OCI-LY7 (cell line): ENCODE measurements at regions not wholly inside any gene's neighbourhood (a gene's known extent, or its start where the extent isn't known, plus 50 kb on each side); places are given as distances from the start of the nearest gene placed in this dataset.
A peak's percentile ranks its signal among the peaks of the same experiment; 100 is the strongest.

Experiments used
- BruUV-seq: library from RNA; stranded (reverse); fragments of 400-500 nt; replicated peaks from 2 replicates; lab custom pipeline; 2021; lab: Mats Ljungman, UMichigan
- CTCF ChIA-PET: fragments of 300-600 bp; sonication (Branson Sonifier 250); formaldehyde crosslinking; loops from one replicate; lab custom pipeline; 2022; ENCODE audit warnings: antibody characterized with exemption; ENCODE audit not compliant: unreplicated experiment; lab: Charles Lee
- POLR2A ChIA-PET: fragments of 300-600 bp; sonication (Branson Sonifier 250); formaldehyde crosslinking; loops from one replicate; lab custom pipeline; 2022; ENCODE audit warnings: antibody characterized with exemption; lab: Charles Lee
- DNase-seq: peaks from one replicate; pipeline ENCODE4 v3.0.0-alpha.2; 2015; ENCODE audit warnings: low spot score
- H2AFZ ChIP-seq: fragments of 200-600 bp; sonication (generic), shearing (Covaris generic); 2 replicates; pipeline ENCODE4 v1.6.1; 2014; ENCODE audit warnings: mild to moderate bottlenecking, antibody characterized with exemption, low read length, moderate library complexity
- H3K27ac ChIP-seq: fragments of 200-600 bp; sonication (generic); 2 replicates; pipeline ENCODE4 v1.5.1; 2014; ENCODE audit warnings: mixed run types, low read depth, mild to moderate bottlenecking, moderate library complexity, low read length, inconsistent platforms; ENCODE audit not compliant: poor library complexity, severe bottlenecking
- H3K36me3 ChIP-seq: fragments of 200-600 bp; sonication (generic); 2 replicates; pipeline ENCODE4 v1.6.1; 2014; ENCODE audit warnings: mild to moderate bottlenecking, antibody characterized with exemption, low read length, moderate library complexity, mixed read lengths; ENCODE audit not compliant: insufficient read depth
- H3K4me1 ChIP-seq: fragments of 200-600 bp; sonication (generic); 2 replicates; pipeline ENCODE4 v1.5.1; 2014; ENCODE audit warnings: mild to moderate bottlenecking, low read length; ENCODE audit not compliant: insufficient read depth, poor library complexity, severe bottlenecking
- H3K4me2 ChIP-seq: fragments of 200-600 bp; sonication (generic); 2 replicates; pipeline ENCODE4 v1.6.1; 2014; ENCODE audit warnings: mild to moderate bottlenecking, low read length
- H3K4me3 ChIP-seq: fragments of 200-600 bp; sonication (generic); 2 replicates; pipeline ENCODE4 v1.5.1; 2014; ENCODE audit warnings: mild to moderate bottlenecking, low read depth, low read length; ENCODE audit not compliant: poor library complexity, severe bottlenecking
- H3K79me2 ChIP-seq: fragments of 200-600 bp; sonication (generic); 2 replicates; pipeline ENCODE4 v1.6.1; 2016; ENCODE audit warnings: low read depth, mild to moderate bottlenecking, low read length, moderate library complexity, mixed read lengths; ENCODE audit not compliant: insufficient read depth
- H3K9me2 ChIP-seq: fragments of 200-600 bp; sonication (generic); 2 replicates; pipeline ENCODE4 v1.6.1; 2016; ENCODE audit warnings: mild to moderate bottlenecking, low read length, mixed read lengths; ENCODE audit not compliant: insufficient read depth
- H3K9me3 ChIP-seq: fragments of 200-600 bp; sonication (generic); 2 replicates; pipeline ENCODE4 v1.6.1; 2014; ENCODE audit warnings: mild to moderate bottlenecking, mixed run types, low read length, mixed read lengths
- H4K20me1 ChIP-seq: fragments of 200-600 bp; sonication (generic); 2 replicates; pipeline ENCODE4 v1.6.1; 2014; ENCODE audit warnings: mild to moderate bottlenecking, antibody characterized with exemption, low read length, moderate library complexity, mixed read lengths; ENCODE audit not compliant: insufficient read depth
- CTCF ChIP-seq: fragments of 200-600 bp; sonication (generic); conservative IDR thresholded peaks from 2 replicates; pipeline ENCODE4 v1.5.1; 2014; ENCODE audit warnings: mild to moderate bottlenecking, antibody characterized with exemption, low read length, moderate library complexity, mixed read lengths
- EZH2phosphoT487 ChIP-seq: fragments of 200-600 bp; sonication (generic); IDR thresholded peaks from 2 replicates; pipeline ENCODE4 v1.6.1; 2018; ENCODE audit warnings: low read depth, borderline replicate concordance, mild to moderate bottlenecking, mixed run types, antibody characterized with exemption, low read length, moderate library complexity, mixed read lengths
- intact Hi-C: fragments of 100-400 bp; cut with micrococcal nuclease; formaldehyde crosslinking; loops from one replicate; pipeline ENCODE4 v1.10.0; 2022; ENCODE audit not compliant: unreplicated experiment

- no TSS peak for BruUV-seq
- intact Hi-C loops = no loop called here
- TF ChIP-seq CTCF = peak; percentile 45
- no peak for TF ChIP-seq EZH2phosphoT487
Measured at GRCh38 chr3:20739814-20740213, 553.8 kb upstream of the SGO1 start.

GRCh38 chr3:20736287-20736852, 550.4 kb upstream of the SGO1 start:
- BruUV-seq = no TSS peak
- TF ChIP-seq EZH2phosphoT487 = no peak
- TF ChIP-seq CTCF = no peak
- CTCF ChIA-PET = no interaction called here
- Histone ChIP-seq H3K4me1 (no peaks in the 10 kb centered on the region), H3K9me3 (no peaks in the 10 kb centered on the region), H4K20me1 (no peaks in the 10 kb centered on the region), H3K4me3 (no peak overlapping the region), H3K4me2 (no peak overlapping the region), H2AFZ (no peak overlapping the region), H3K36me3 (no peaks in the 10 kb centered on the region), H3K27ac (no peak overlapping the region), H3K9me2 (0 out of 2 replicates have a peak, but pooled peaks cover 4% of the 10 kb centered on the region), H3K79me2 (no peaks in the 10 kb centered on the region)
- no peak for DNase-seq
- intact Hi-C loops = no loop called here
- POLR2A ChIA-PET = interaction anchor here (1.0 kb wide), 1 partner anchor 13 kb away, joined by 3 read pairs; no protein-coding TSS in a partner anchor

More at GRCh38 chr3:20739814-20740213, 553.8 kb upstream of the SGO1 start:
- Histone ChIP-seq H3K79me2 (no peaks in the 10 kb centered on the region), H3K9me3 (no peaks in the 10 kb centered on the region), H3K27ac (no peak overlapping the region), H3K36me3 (no peaks in the 10 kb centered on the region), H4K20me1 (no peaks in the 10 kb centered on the region), H3K4me3 (no peak overlapping the region), H3K4me1 (no peaks in the 10 kb centered on the region), H3K4me2 (no peak overlapping the region), H3K9me2 (no peaks in the 10 kb centered on the region), H2AFZ (no peak overlapping the region)
- POLR2A ChIA-PET = no interaction called here
- DNase-seq = peak; percentile 1
- CTCF ChIA-PET = no interaction called here

- no peak overlapping the region for H3K27ac ChIP-seq
- no peaks in the 10 kb centered on the region for H3K9me3 ChIP-seq
- POLR2A ChIA-PET = no interaction called here
- H3K4me3 ChIP-seq = no peak overlapping the region
- intact Hi-C loops = no loop called here
- H3K4me2 ChIP-seq = no peak overlapping the region
- no peaks in the 10 kb centered on the region for H3K36me3 ChIP-seq
- DNase-seq = no peak
- CTCF ChIA-PET = no interaction called here
- BruUV-seq = no TSS peak
- H3K79me2 ChIP-seq = no peaks in the 10 kb centered on the region
- H2AFZ ChIP-seq = no peak overlapping the region
- no peaks in the 10 kb centered on the region for H3K4me1 ChIP-seq
- H4K20me1 ChIP-seq = no peaks in the 10 kb centered on the region
- TF ChIP-seq EZH2phosphoT487 = no peak
- no peak for TF ChIP-seq CTCF
- 0 out of 2 replicates have a peak, but pooled peaks cover 4% of the 10 kb centered on the region for H3K9me2 ChIP-seq
Measured at GRCh38 chr3:20729185-20729584, 543.2 kb upstream of the SGO1 start.
